Fibroblast of skin of left quadriceps (primary cell): ENCODE measurements at regions not wholly inside any gene's neighbourhood (a gene's known extent, or its start where the extent isn't known, plus 50 kb on each side); places are given as distances from the start of the nearest gene placed in this dataset.
"Not testable (repeated sequence)": the region's sequence is repeated elsewhere in the genome, so short reads cannot be mapped to it uniquely, and the experiment has no call there.

Experiments used
- DNase-seq, 2 experiments: peaks; one replicate each; pipeline ENCODE4 v3.0.0-alpha.2; 2013; ENCODE audit warnings: low read depth in 2 of 2

GRCh38 chrX:22795671-22796070 lies 204.1 kb upstream of the DDX53 start:
- DNase-seq, result no peak

- peak; percentile 60 to 66 for DNase-seq
Measured at GRCh38 chrX:22800360-22800759, 199.4 kb upstream of the DDX53 start.

- no peak for DNase-seq
Measured at GRCh38 chrX:22800806-22801205, 199.0 kb upstream of the DDX53 start.

- no peak for DNase-seq
Measured at GRCh38 chrX:22803353-22803752, 196.4 kb upstream of the DDX53 start.

GRCh38 chrX:22810876-22811275 lies 188.9 kb upstream of the DDX53 start:
- DNase-seq, result no peak

- DNase-seq, result no peak
Measured at GRCh38 chrX:22818061-22818460, 181.7 kb upstream of the DDX53 start.

- DNase-seq, result no peak
Measured at GRCh38 chrX:22855693-22856092, 144.1 kb upstream of the DDX53 start.

GRCh38 chrX:22859642-22860041 lies 140.1 kb upstream of the DDX53 start:
- DNase-seq, result no peak

GRCh38 chrX:22866801-22867200 lies 133.0 kb upstream of the DDX53 start:
- not testable (repeated sequence) for DNase-seq

- DNase-seq, result no peak
Measured at GRCh38 chrX:22882543-22882942, 117.2 kb upstream of the DDX53 start.

- no peak for DNase-seq
Measured at GRCh38 chrX:22889819-22890218, 109.9 kb upstream of the DDX53 start.

- no peak for DNase-seq
Measured at GRCh38 chrX:22912616-22913015, 87.1 kb upstream of the DDX53 start.

GRCh38 chrX:22922961-22923360 lies 76.8 kb upstream of the DDX53 start:
- DNase-seq, result no peak

- DNase-seq, result no peak
Measured at GRCh38 chrX:22934640-22935039, 65.1 kb upstream of the DDX53 start.

GRCh38 chrX:22944945-22945344 lies 54.8 kb upstream of the DDX53 start:
- DNase-seq, result no peak
